GM21526 (cell line): ENCODE measurements at regions not wholly inside any gene's neighbourhood (a gene's known extent, or its start where the extent isn't known, plus 50 kb on each side); places are given as distances from the start of the nearest gene placed in this dataset.
"Not testable (repeated sequence)": the region's sequence is repeated elsewhere in the genome, so short reads cannot be mapped to it uniquely, and the experiment has no call there.

Experiments
- ATAC-seq: cut with Tn5 transposase; IDR thresholded peaks from one replicate; pipeline ENCODE4 v1.9.1; 2021; ENCODE audit warnings: moderate library complexity; ENCODE audit not compliant: unreplicated experiment, low FRiP score

GRCh38 chr6:6808915-6809314, 220.4 kb downstream of the LY86 start:
- ATAC-seq: no peak

- no peak for ATAC-seq
Measured at GRCh38 chr6:6810727-6811126, 222.2 kb downstream of the LY86 start.

- no peak for ATAC-seq
Measured at GRCh38 chr6:6811128-6812009, 222.8 kb downstream of the LY86 start.

- ATAC-seq: no peak
Measured at GRCh38 chr6:6812427-6812826, 223.9 kb downstream of the LY86 start.

GRCh38 chr6:6815732-6816131, 227.2 kb downstream of the LY86 start:
- no peak for ATAC-seq

GRCh38 chr6:6816716-6817115, 228.2 kb downstream of the LY86 start:
- ATAC-seq: no peak

GRCh38 chr6:6818078-6818639, 229.6 kb downstream of the LY86 start:
- ATAC-seq: no peak

- no peak for ATAC-seq
Measured at GRCh38 chr6:6820641-6821238, 232.2 kb downstream of the LY86 start.

GRCh38 chr6:6821639-6822261, 233.2 kb downstream of the LY86 start:
- ATAC-seq: no peak

- ATAC-seq: no peak
Measured at GRCh38 chr6:6823030-6823429, 234.5 kb downstream of the LY86 start.

- ATAC-seq: no peak
Measured at GRCh38 chr6:6823568-6824224, 235.2 kb downstream of the LY86 start.

- no peak for ATAC-seq
Measured at GRCh38 chr6:6824381-6824780, 235.9 kb downstream of the LY86 start.

- no peak for ATAC-seq
Measured at GRCh38 chr6:6825193-6825784, 236.8 kb downstream of the LY86 start.

GRCh38 chr6:6826095-6826901, 237.8 kb downstream of the LY86 start:
- peak; percentile 61 for ATAC-seq

GRCh38 chr6:6826961-6827360, 238.4 kb downstream of the LY86 start:
- no peak for ATAC-seq

GRCh38 chr6:6829872-6830685, 241.6 kb downstream of the LY86 start:
- ATAC-seq: no peak

- ATAC-seq: not testable (repeated sequence)
Measured at GRCh38 chr6:6830686-6831063, 242.2 kb downstream of the LY86 start.

GRCh38 chr6:6832439-6832838, 243.9 kb downstream of the LY86 start:
- ATAC-seq: no peak
